ENCODE measurements at regions not wholly inside any gene's neighbourhood (a gene's known extent, or its start where the extent isn't known, plus 50 kb on each side); places are given as distances from the start of the nearest gene placed in this dataset.

- TF ChIP-seq CTCF (IDR thresholded peaks at IDR 0.05) (no peak), POLR2A (IDR thresholded peaks at IDR 0.05) (no peak)
These were observed 424.2 kb upstream of the ZMIZ1 start for GRCh38 chr10:78644550-78644949.
